H1 (cell line): ENCODE measurements at regions not wholly inside any gene's neighbourhood (a gene's known extent, or its start where the extent isn't known, plus 50 kb on each side); places are given as distances from the start of the nearest gene placed in this dataset.

Source experiments
- CTCF ChIA-PET: fragments of 300-600 bp; sonication (Branson Sonifier 250); formaldehyde crosslinking; loops from one replicate; lab custom pipeline; 2021; ENCODE audit not compliant: partially characterized antibody; lab: Charles Lee
- POLR2A ChIA-PET: fragments of 300-600 bp; sonication (Branson Sonifier 250); formaldehyde crosslinking; loops from one replicate; lab custom pipeline; 2021; ENCODE audit warnings: inconsistent platforms; ENCODE audit not compliant: partially characterized antibody; lab: Charles Lee
- DNase-seq, 2 experiments: peaks; one replicate each; pipeline versions ENCODE4 v3.0.0 to v3.0.0-alpha.2; 2010 to 2022; ENCODE audit warnings: low spot score in 2 of 2, low read depth in 1 of 2, mixed read lengths in 1 of 2
- FAIRE-seq: peaks from 2 replicates; lab custom pipeline; 2011; peaks lifted over from hg19 to GRCh38; lab: Jason Lieb, UNC
- H2AFZ ChIP-seq: 2 replicates; pipeline ENCODE4 v1.8.1; 2012; ENCODE audit warnings: low read length, inconsistent platforms
- H2AK5ac ChIP-seq: 2 replicates; pipeline ENCODE4 v1.6.1; 2013; ENCODE audit warnings: low read depth, low read length
- H2BK120ac ChIP-seq: replicated peaks from 2 replicates; pipeline ENCODE3; 2013; ENCODE audit warnings: low read depth, low read length, inconsistent platforms
- H2BK12ac ChIP-seq: 2 replicates; pipeline ENCODE4 v1.6.1; 2013; ENCODE audit warnings: low read depth, low read length
- H2BK15ac ChIP-seq: 2 replicates; pipeline ENCODE4 v1.6.1; 2013; ENCODE audit warnings: low read length
- H2BK20ac ChIP-seq: 2 replicates; pipeline ENCODE4 v1.6.1; 2013; ENCODE audit warnings: low read length
- H2BK5ac ChIP-seq: 2 replicates; pipeline ENCODE4 v1.6.1; 2013; ENCODE audit warnings: low read depth, low read length
- H3K14ac ChIP-seq: 2 replicates; pipeline ENCODE4 v1.6.1; 2013; ENCODE audit warnings: inconsistent platforms; ENCODE audit not compliant: insufficient read length
- H3K18ac ChIP-seq: 2 replicates; pipeline ENCODE4 v1.6.1; 2013; ENCODE audit warnings: low read length; ENCODE audit errors: extremely low read depth
- H3K23ac ChIP-seq: 2 replicates; pipeline ENCODE4 v1.6.1; 2013; ENCODE audit warnings: inconsistent platforms; ENCODE audit not compliant: insufficient read length
- H3K23me2 ChIP-seq: 2 replicates; pipeline ENCODE4 v1.6.1; 2013; ENCODE audit warnings: low read depth, low read length
- H3K27ac ChIP-seq: 2 replicates; pipeline ENCODE4 v1.6.1; 2011; ENCODE audit warnings: low read depth, low read length, inconsistent platforms
- H3K27me3 ChIP-seq, 4 experiments: replicated peaks in 1 of 4; 1 replicate in 1 of 4; 2 replicates in 3 of 4; pipeline versions ENCODE4 v1.6.1 to v1.8.1; 2011 to 2013; ENCODE audit warnings: low read length in 3 of 4, mild to moderate bottlenecking in 3 of 4, inconsistent platforms in 2 of 4, mixed read lengths in 2 of 4, moderate library complexity in 1 of 4; ENCODE audit not compliant: control insufficient read depth in 3 of 4, insufficient read depth in 3 of 4; ENCODE audit errors: extremely low read depth in 1 of 4
- H3K36me3 ChIP-seq, 4 experiments: 2 replicates each; pipeline versions ENCODE4 v1.6.1 to v1.8.1; 2011 to 2013; ENCODE audit warnings: mild to moderate bottlenecking in 4 of 4, low read length in 3 of 4, moderate library complexity in 2 of 4, control low read depth in 1 of 4, inconsistent platforms in 1 of 4; ENCODE audit not compliant: insufficient read depth in 4 of 4, control insufficient read depth in 2 of 4
- H3K4ac ChIP-seq: replicated peaks from 2 replicates; pipeline ENCODE3; 2013; ENCODE audit warnings: low read length, low read depth, mixed read lengths, inconsistent platforms; ENCODE audit not compliant: insufficient read length
- H3K4me1 ChIP-seq, 4 experiments: replicated peaks in 1 of 4; 1 replicate in 1 of 4; 2 replicates in 3 of 4; pipeline versions ENCODE4 v1.6.1 to v1.8.1; 2011 to 2013; ENCODE audit warnings: low read length in 3 of 4, inconsistent platforms in 2 of 4, mixed read lengths in 1 of 4; ENCODE audit not compliant: insufficient read depth in 4 of 4, control insufficient read depth in 3 of 4
- H3K4me2 ChIP-seq, 2 experiments: 2 replicates each; pipeline versions ENCODE4 v1.6.1 to v1.8.1; 2011 to 2013; ENCODE audit warnings: low read depth in 2 of 2, low read length in 2 of 2, control low read depth in 1 of 2, inconsistent platforms in 1 of 2, mild to moderate bottlenecking in 1 of 2; ENCODE audit not compliant: insufficient read depth in 1 of 2
- H3K4me3 ChIP-seq, 4 experiments: fragments of 200-600, 300-600 bp in 1 of 4; sonication (generic), shearing (Covaris generic), sonication (Bioruptor Twin) in 1 of 4; 2 replicates each; pipeline versions ENCODE4 v1.5.1 to v1.8.1; 2011 to 2016; ENCODE audit warnings: low read length in 4 of 4, low read depth in 3 of 4, control low read depth in 2 of 4, inconsistent platforms in 2 of 4, mild to moderate bottlenecking in 2 of 4, mixed read lengths in 1 of 4, moderate library complexity in 1 of 4; ENCODE audit not compliant: insufficient read depth in 2 of 4; ENCODE audit errors: extremely low read depth in 1 of 4
- H3K56ac ChIP-seq: replicated peaks from 2 replicates; pipeline ENCODE3; 2013; ENCODE audit warnings: low read depth, mild to moderate bottlenecking, mixed read lengths, low read length, inconsistent platforms; ENCODE audit not compliant: insufficient read length
- H3K79me1 ChIP-seq: 2 replicates; pipeline ENCODE4 v1.6.1; 2013; ENCODE audit warnings: low read depth, low read length, control low read depth
- H3K79me2 ChIP-seq, 2 experiments: 2 replicates each; pipeline versions ENCODE4 v1.6.1 to v1.8.1; 2012 to 2013; ENCODE audit warnings: low read length in 2 of 2, mild to moderate bottlenecking in 2 of 2, inconsistent platforms in 1 of 2; ENCODE audit not compliant: insufficient read depth in 2 of 2, control insufficient read depth in 1 of 2
- H3K9ac ChIP-seq, 4 experiments: replicated peaks in 1 of 4; 1 replicate in 1 of 4; 2 replicates in 3 of 4; pipeline versions ENCODE4 v1.6.1 to v1.8.1; 2011 to 2013; ENCODE audit warnings: low read depth in 3 of 4, low read length in 3 of 4, control low read depth in 2 of 4, mild to moderate bottlenecking in 2 of 4, moderate library complexity in 2 of 4, inconsistent platforms in 1 of 4; ENCODE audit errors: extremely low read depth in 1 of 4
- H3K9me3 ChIP-seq, 2 experiments: 2 replicates each; pipeline versions ENCODE4 v1.6.1 to v1.8.1; 2012 to 2013; ENCODE audit warnings: mild to moderate bottlenecking in 2 of 2, moderate library complexity in 2 of 2, control low read depth in 1 of 2, inconsistent platforms in 1 of 2, low read depth in 1 of 2, low read length in 1 of 2, mixed read lengths in 1 of 2; ENCODE audit not compliant: insufficient read depth in 2 of 2
- H4K20me1 ChIP-seq, 2 experiments: replicated peaks in 1 of 2; 2 replicates each; pipeline versions ENCODE3 to v1.8.1; 2011 to 2013; ENCODE audit warnings: inconsistent platforms in 2 of 2, low read length in 2 of 2, mild to moderate bottlenecking in 1 of 2; ENCODE audit not compliant: insufficient read depth in 2 of 2, control insufficient read depth in 1 of 2
- H4K5ac ChIP-seq: 2 replicates; pipeline ENCODE4 v1.6.1; 2013; ENCODE audit warnings: low read length, low read depth, mixed read lengths, inconsistent platforms; ENCODE audit not compliant: insufficient read length
- H4K8ac ChIP-seq: 2 replicates; pipeline ENCODE4 v1.8.0; 2013; ENCODE audit warnings: mild to moderate bottlenecking, moderate library complexity, low read length, inconsistent platforms; ENCODE audit not compliant: insufficient read depth; ENCODE audit errors: extremely low read depth
- H4K91ac ChIP-seq: replicated peaks from 2 replicates; pipeline ENCODE3; 2013; ENCODE audit warnings: low read length, mixed read lengths, inconsistent platforms; ENCODE audit not compliant: insufficient read length
- CEBPB ChIP-seq: IDR thresholded peaks from 2 replicates; pipeline ENCODE4 v1.6.1; 2012; ENCODE audit warnings: low read depth, low read length
- RXRA ChIP-seq: IDR thresholded peaks from 2 replicates; pipeline ENCODE4 v1.6.1; 2011; ENCODE audit warnings: low read depth, mild to moderate bottlenecking, low read length, moderate library complexity; ENCODE audit not compliant: insufficient read depth
- WGBS, 2 experiments: shearing (Covaris generic) in 1 of 2; methylation state at CpG; one replicate each; pipeline versions ENCODE4 v1.1.6 to v1.1.7; 2013 to 2015; ENCODE audit warnings: low lambda C conversion rate in 2 of 2, mixed read lengths in 2 of 2, inconsistent platforms in 1 of 2, low coverage in 1 of 2, missing lambda C conversion rate in 1 of 2; ENCODE audit not compliant: insufficient replicate concordance in 2 of 2, insufficient coverage in 1 of 2, insufficient read length in 1 of 2; ENCODE audit errors: extremely low coverage in 1 of 2, missing lambda C conversion rate in 1 of 2; 5-methylcytosine and 5-hydroxymethylcytosine counted together

DNA sequence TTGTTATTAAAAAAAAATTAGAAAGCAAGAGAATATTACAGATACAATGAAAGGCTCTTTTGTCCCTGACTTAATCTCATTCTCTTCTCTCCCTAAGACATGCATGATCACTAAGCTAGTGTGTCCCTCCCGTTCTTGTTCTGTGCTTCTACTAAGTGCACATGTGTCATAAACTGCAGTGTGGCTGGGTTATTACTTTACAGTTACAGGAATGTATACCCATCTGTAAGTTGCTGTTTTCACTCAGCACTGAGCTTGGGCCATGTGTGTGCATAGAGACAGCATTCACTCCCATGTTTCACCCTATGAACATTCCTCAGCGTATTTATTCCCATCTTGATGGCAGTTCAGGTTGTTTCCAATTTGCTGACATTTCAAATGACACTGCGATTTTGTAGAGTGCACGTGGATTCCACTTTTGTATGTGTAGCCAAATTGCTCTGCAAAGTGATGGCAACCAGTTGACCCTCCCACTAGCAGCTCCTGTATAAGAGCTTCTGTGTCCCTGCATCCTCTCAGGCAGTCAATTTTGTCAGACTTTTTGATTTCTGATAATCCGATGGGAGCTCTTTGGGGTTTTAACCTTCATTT, 145.8 kb upstream of the UBE2E1 start:
- no peak overlapping the region for H2BK15ac ChIP-seq
- no peaks in the 10 kb centered on the region for H3K36me3 ChIP-seq
- ChIA-PET CTCF (interaction anchor here (1.2 to 1.3 kb wide), 3 partner anchors 9 to 21 kb away, joined by 3 read pairs; no protein-coding TSS in a partner anchor), POLR2A (no interaction called here)
- H3K23ac ChIP-seq, result no peak overlapping the region
- no peak overlapping the region for H3K4ac ChIP-seq
- no peak overlapping the region for H3K27ac ChIP-seq
- TF ChIP-seq CEBPB, result no peak
- TF ChIP-seq RXRA, result no peak
- no peak overlapping the region for H3K56ac ChIP-seq
- H2AK5ac ChIP-seq, result no peak overlapping the region
- DNase-seq (no peak), FAIRE-seq (no peak)
- H4K91ac ChIP-seq, result no peak overlapping the region
- no peak overlapping the region for H2BK20ac ChIP-seq
- no peak overlapping the region for H3K4me3 ChIP-seq
- H3K23me2 ChIP-seq, result no peaks in the 10 kb centered on the region; the same call in 1 of the 2 replicates
- H3K18ac ChIP-seq, result no peak overlapping the region
- H4K8ac ChIP-seq, result no peak overlapping the region
- no peak overlapping the region for H2BK5ac ChIP-seq
- no peaks in the 10 kb centered on the region; the same call in 1 of the 2 replicates for H3K79me1 ChIP-seq
- H2BK12ac ChIP-seq, result no peak overlapping the region
- 89% methylated on average over 5 of the region's 5 CpGs; no CpG with 5 or more reads in 1 of the 2 experiments for WGBS, 2 experiments
- no peaks in the 10 kb centered on the region for H3K79me2 ChIP-seq
- H4K20me1 ChIP-seq, result no peaks in the 10 kb centered on the region
- H3K9me3 ChIP-seq, result peaks cover 4 to 8% of the 10 kb centered on the region in 2 experiments; a peak in 2 of 4 replicates
- no peak overlapping the region for H3K9ac ChIP-seq
- H2AFZ ChIP-seq, result no peak overlapping the region; the same call in 1 of the 2 replicates
- no peak overlapping the region for H3K14ac ChIP-seq
- H3K4me1 ChIP-seq, result no peaks in the 10 kb centered on the region
- no peak overlapping the region for H3K4me2 ChIP-seq
- no peak overlapping the region for H4K5ac ChIP-seq
- no peaks in the 10 kb centered on the region for H3K27me3 ChIP-seq
- H2BK120ac ChIP-seq, result no peak overlapping the region
